Chondrocyte (in vitro differentiated cells): ENCODE measurements at regions not wholly inside any gene's neighbourhood (a gene's known extent, or its start where the extent isn't known, plus 50 kb on each side); places are given as distances from the start of the nearest gene placed in this dataset.

Experiments used
- DNase-seq: peaks from one replicate; pipeline ENCODE4 v3.0.0; 2021; ENCODE audit warnings: mixed read lengths, low spot score
- H3K27ac Mint-ChIP-seq: one replicate; pipeline ENCODE4 v1.8.0; 2021; ENCODE audit warnings: mild to moderate bottlenecking, moderate library complexity, mixed read lengths; ENCODE audit not compliant: unreplicated experiment
- H3K27me3 Mint-ChIP-seq: 2 replicates; pipeline ENCODE4 v1.8.0; 2021; ENCODE audit warnings: low read depth, mixed read lengths
- H3K36me3 Mint-ChIP-seq: 2 replicates; pipeline ENCODE4 v1.8.0; 2021; ENCODE audit warnings: low read depth, mixed read lengths
- H3K4me1 Mint-ChIP-seq: 2 replicates; pipeline ENCODE4 v1.8.0; 2021; ENCODE audit warnings: low read depth, mild to moderate bottlenecking, mixed read lengths
- H3K4me3 Mint-ChIP-seq: one replicate; pipeline ENCODE4 v1.8.0; 2021; ENCODE audit warnings: mild to moderate bottlenecking, moderate library complexity, mixed read lengths; ENCODE audit not compliant: unreplicated experiment
- H3K9me3 Mint-ChIP-seq: 2 replicates; pipeline ENCODE4 v1.8.0; 2021; ENCODE audit warnings: low read depth, mixed read lengths
- TF ChIP-seq, protein P1 (sequence below): fragments of 200-600 bp; sonication (generic); IDR thresholded peaks from 2 replicates; pipeline ENCODE4 v1.5.0; 2021; ENCODE audit warnings: antibody characterized with exemption, mild to moderate bottlenecking, moderate library complexity

DNA sequence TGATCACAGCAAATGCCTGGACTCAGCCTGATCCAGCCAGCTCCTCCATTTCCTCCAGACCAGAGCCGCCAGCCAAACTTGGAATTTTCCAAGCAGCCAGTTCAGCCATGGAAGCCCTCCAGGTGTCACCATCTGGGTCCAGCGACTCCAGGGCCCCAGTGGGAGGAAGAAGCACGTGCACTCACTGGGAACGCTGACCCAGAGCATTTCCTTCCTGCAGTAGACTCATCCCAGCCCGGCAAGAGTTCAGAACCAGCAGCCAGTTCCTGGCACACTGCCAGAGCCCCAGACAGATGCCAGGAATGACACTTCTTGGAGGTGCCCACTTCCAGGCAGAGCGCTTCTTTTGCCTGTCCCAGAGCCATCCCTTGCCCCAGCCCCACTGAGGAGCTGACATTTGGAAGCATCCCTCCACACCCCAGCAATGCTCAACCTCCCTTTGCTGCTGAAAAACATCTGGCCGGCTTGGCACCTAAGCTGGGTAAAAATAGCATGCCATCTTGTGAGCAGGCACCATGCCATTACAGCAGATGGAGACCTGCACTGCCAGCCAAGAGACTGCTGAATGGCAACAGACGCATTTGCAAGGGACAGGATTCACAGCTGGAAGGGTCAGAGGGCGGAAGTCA lies 460.3 kb upstream of the PROK2 start:
- no peak for DNase-seq
- Mint-ChIP-seq H3K27me3 (peaks cover 46% of the 10 kb centered on the region), H3K36me3 (no peaks in the 10 kb centered on the region), H3K4me1 (peaks cover 37% of the 10 kb centered on the region), H3K4me3 (no peak overlapping the region), H3K9me3 (no peaks in the 10 kb centered on the region), H3K27ac (no peak overlapping the region)
- TF ChIP-seq, protein P1, sequence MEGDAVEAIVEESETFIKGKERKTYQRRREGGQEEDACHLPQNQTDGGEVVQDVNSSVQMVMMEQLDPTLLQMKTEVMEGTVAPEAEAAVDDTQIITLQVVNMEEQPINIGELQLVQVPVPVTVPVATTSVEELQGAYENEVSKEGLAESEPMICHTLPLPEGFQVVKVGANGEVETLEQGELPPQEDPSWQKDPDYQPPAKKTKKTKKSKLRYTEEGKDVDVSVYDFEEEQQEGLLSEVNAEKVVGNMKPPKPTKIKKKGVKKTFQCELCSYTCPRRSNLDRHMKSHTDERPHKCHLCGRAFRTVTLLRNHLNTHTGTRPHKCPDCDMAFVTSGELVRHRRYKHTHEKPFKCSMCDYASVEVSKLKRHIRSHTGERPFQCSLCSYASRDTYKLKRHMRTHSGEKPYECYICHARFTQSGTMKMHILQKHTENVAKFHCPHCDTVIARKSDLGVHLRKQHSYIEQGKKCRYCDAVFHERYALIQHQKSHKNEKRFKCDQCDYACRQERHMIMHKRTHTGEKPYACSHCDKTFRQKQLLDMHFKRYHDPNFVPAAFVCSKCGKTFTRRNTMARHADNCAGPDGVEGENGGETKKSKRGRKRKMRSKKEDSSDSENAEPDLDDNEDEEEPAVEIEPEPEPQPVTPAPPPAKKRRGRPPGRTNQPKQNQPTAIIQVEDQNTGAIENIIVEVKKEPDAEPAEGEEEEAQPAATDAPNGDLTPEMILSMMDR: no peak

DNA sequence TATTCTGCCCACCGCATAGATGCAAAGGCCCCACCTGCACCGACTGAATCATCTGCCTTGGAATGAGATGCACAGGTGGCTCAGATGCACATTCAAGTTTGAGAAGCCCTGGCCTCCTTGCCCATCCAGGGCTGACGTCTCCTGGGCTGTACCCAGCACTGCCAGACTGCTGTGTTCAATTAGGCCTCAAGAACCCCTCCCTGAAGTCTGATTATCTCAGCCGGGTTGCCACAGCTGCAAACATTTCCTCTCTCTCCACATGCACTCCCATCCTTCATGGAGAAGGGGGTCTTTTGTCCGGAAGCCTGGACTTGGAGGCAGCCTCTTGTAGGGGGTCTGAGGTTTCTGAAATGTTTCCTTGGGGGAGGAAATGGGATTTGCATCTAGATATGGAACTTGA lies 459.4 kb upstream of the PROK2 start:
- Mint-ChIP-seq H3K27ac (no peak overlapping the region), H3K36me3 (no peaks in the 10 kb centered on the region), H3K4me1 (peaks cover 46% of the 10 kb centered on the region), H3K9me3 (no peaks in the 10 kb centered on the region), H3K4me3 (no peak overlapping the region), H3K27me3 (peaks cover 41% of the 10 kb centered on the region)
- no peak for DNase-seq
- TF ChIP-seq, protein P1: no peak

DNA sequence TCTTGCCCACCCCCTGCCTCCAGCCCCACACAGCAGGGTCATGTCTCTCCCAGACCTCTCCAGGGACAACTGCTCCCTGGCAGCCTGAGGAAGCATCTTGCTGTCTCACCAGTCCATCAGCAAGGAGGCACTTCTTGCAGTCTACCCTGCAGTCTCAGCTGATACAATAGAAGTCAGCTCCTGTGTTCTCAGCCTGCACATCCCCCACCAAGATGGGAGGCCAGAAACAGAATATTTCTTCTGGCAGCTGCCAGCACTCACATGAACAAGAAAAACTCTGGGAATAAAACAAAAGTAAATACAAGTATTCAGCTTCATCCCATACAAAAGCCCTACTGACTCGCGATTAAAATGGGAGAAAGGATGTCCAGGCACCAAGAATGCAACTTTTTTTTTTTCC lies 457.4 kb upstream of the PROK2 start:
- H3K4me3 Mint-ChIP-seq: no peak overlapping the region
- H3K9me3 Mint-ChIP-seq: no peaks in the 10 kb centered on the region
- H3K27me3 Mint-ChIP-seq: peaks cover 27% of the 10 kb centered on the region
- peaks cover 67% of the 10 kb centered on the region for H3K4me1 Mint-ChIP-seq
- no peak overlapping the region for H3K27ac Mint-ChIP-seq
- TF ChIP-seq, protein P1: no peak
- DNase-seq: no peak
- no peaks in the 10 kb centered on the region for H3K36me3 Mint-ChIP-seq

DNA sequence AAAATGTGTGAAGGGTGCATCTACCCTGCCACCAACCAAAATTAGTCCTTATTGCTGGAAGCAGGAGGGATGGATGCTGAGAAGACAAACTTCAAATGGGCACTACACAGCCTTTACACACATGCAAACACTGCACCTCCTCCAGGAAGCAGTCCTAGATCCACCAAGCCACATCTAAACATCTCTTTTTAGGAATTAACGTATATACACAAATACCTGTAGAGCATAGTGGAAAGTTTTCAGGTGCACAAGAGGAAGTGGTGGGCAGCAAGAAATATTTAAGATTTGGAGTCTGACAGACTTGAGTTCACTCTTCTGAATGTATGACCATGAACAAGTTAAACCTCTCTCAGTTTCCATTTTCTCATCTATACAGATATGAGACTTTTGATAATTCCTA lies 456.6 kb upstream of the PROK2 start:
- Mint-ChIP-seq H3K4me3 (no peak overlapping the region), H3K4me1 (peaks cover 67% of the 10 kb centered on the region), H3K9me3 (no peaks in the 10 kb centered on the region), H3K36me3 (no peaks in the 10 kb centered on the region), H3K27ac (no peak overlapping the region), H3K27me3 (peaks cover 25% of the 10 kb centered on the region)
- DNase-seq: no peak
- TF ChIP-seq, protein P1: no peak

DNA sequence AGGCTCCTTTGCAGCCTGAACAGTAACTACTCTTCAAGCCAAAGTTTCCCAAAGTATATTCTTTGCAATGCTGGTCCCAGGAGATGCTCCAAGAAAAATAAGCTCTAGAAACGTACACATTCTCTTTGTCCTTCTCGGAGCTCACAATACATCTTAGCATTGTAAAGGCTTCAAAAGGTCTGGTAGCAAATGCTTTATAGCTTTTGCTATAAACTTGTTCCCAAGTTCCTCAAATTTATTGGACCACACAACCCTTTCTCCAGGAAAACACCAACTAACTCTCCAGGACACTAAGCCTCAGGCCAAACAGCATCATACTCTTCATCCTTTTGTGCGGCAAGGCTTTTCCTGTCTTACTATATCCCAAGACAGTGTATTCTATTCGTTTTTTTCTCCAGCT lies 455.6 kb upstream of the PROK2 start:
- Mint-ChIP-seq H3K27me3 (peaks cover 21% of the 10 kb centered on the region), H3K9me3 (no peaks in the 10 kb centered on the region), H3K27ac (no peak overlapping the region), H3K36me3 (no peaks in the 10 kb centered on the region), H3K4me3 (no peak overlapping the region), H3K4me1 (peaks cover 61% of the 10 kb centered on the region)
- TF ChIP-seq, protein P1: no peak
- no peak for DNase-seq
